AG10803 (cell line): ENCODE measurements at regions not wholly inside any gene's neighbourhood (a gene's known extent, or its start where the extent isn't known, plus 50 kb on each side); places are given as distances from the start of the nearest gene placed in this dataset.

Experiments
- DNase-seq: peaks from one replicate; pipeline ENCODE4 v3.0.0; 2010; ENCODE audit warnings: low read depth
- H3K4me3 ChIP-seq: 2 replicates; pipeline ENCODE4 v1.5.1; 2011; ENCODE audit warnings: mild to moderate bottlenecking, low read length, control low read depth
- CTCF ChIP-seq: conservative IDR thresholded peaks from 2 replicates; pipeline ENCODE4 v1.5.1; 2011; ENCODE audit warnings: mild to moderate bottlenecking, low read length, control low read depth, inconsistent platforms

GRCh38 chr11:134799386-134799785 lies 387.3 kb upstream of the B3GAT1 start:
- TF ChIP-seq CTCF, result no peak
- no peak overlapping the region for H3K4me3 ChIP-seq
- DNase-seq, result no peak

GRCh38 chr11:134797411-134798089 lies 385.5 kb upstream of the B3GAT1 start:
- H3K4me3 ChIP-seq, result no peak overlapping the region
- no peak for DNase-seq
- TF ChIP-seq CTCF, result no peak

GRCh38 chr11:134795017-134795416 lies 383.0 kb upstream of the B3GAT1 start:
- TF ChIP-seq CTCF, result no peak
- H3K4me3 ChIP-seq, result no peak overlapping the region
- DNase-seq, result no peak

- no peak overlapping the region for H3K4me3 ChIP-seq
- no peak for TF ChIP-seq CTCF
- DNase-seq, result no peak
These were observed 382.1 kb upstream of the B3GAT1 start for GRCh38 chr11:134794192-134794591.

- TF ChIP-seq CTCF, result no peak
- DNase-seq, result no peak
- H3K4me3 ChIP-seq, result no peak overlapping the region
These were observed 380.6 kb upstream of the B3GAT1 start for GRCh38 chr11:134792677-134793076.

- no peak overlapping the region for H3K4me3 ChIP-seq
- DNase-seq, result no peak
- TF ChIP-seq CTCF, result no peak
These were observed 380.0 kb upstream of the B3GAT1 start for GRCh38 chr11:134792044-134792443.

- no peak overlapping the region for H3K4me3 ChIP-seq
- DNase-seq, result no peak
- no peak for TF ChIP-seq CTCF
These were observed 379.1 kb upstream of the B3GAT1 start for GRCh38 chr11:134791102-134791501.
